DND-41 (cell line): ENCODE measurements at regions not wholly inside any gene's neighbourhood (a gene's known extent, or its start where the extent isn't known, plus 50 kb on each side); places are given as distances from the start of the nearest gene placed in this dataset.

Experiments
- EZH2 ChIP-seq: IDR thresholded peaks from 3 replicates; pipeline ENCODE4 v1.6.1; 2012; ENCODE audit warnings: borderline replicate concordance, low read depth, mild to moderate bottlenecking, moderate library complexity, low read length, inconsistent platforms; ENCODE audit not compliant: severe bottlenecking
- TF ChIP-seq, protein P1 (sequence below): IDR thresholded peaks from 2 replicates; pipeline ENCODE4 v1.5.1; 2012; ENCODE audit warnings: borderline replicate concordance, low read length, moderate library complexity, mild to moderate bottlenecking; ENCODE audit not compliant: poor library complexity, severe bottlenecking; ENCODE audit errors: extremely low read depth

GRCh38 chr20:57020364-57020763 is 246.1 kb downstream of the BMP7 start:
- TF ChIP-seq, protein P1, sequence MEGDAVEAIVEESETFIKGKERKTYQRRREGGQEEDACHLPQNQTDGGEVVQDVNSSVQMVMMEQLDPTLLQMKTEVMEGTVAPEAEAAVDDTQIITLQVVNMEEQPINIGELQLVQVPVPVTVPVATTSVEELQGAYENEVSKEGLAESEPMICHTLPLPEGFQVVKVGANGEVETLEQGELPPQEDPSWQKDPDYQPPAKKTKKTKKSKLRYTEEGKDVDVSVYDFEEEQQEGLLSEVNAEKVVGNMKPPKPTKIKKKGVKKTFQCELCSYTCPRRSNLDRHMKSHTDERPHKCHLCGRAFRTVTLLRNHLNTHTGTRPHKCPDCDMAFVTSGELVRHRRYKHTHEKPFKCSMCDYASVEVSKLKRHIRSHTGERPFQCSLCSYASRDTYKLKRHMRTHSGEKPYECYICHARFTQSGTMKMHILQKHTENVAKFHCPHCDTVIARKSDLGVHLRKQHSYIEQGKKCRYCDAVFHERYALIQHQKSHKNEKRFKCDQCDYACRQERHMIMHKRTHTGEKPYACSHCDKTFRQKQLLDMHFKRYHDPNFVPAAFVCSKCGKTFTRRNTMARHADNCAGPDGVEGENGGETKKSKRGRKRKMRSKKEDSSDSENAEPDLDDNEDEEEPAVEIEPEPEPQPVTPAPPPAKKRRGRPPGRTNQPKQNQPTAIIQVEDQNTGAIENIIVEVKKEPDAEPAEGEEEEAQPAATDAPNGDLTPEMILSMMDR, result no peak
- TF ChIP-seq EZH2, result no peak
